HG02642 (cell line): ENCODE measurements at regions not wholly inside any gene's neighbourhood (a gene's known extent, or its start where the extent isn't known, plus 50 kb on each side); places are given as distances from the start of the nearest gene placed in this dataset.

Experiments used
- ATAC-seq: cut with Tn5 transposase; IDR thresholded peaks from one replicate; pipeline ENCODE4 v1.9.1; 2021; ENCODE audit warnings: mild to moderate bottlenecking; ENCODE audit not compliant: unreplicated experiment, poor library complexity

DNA sequence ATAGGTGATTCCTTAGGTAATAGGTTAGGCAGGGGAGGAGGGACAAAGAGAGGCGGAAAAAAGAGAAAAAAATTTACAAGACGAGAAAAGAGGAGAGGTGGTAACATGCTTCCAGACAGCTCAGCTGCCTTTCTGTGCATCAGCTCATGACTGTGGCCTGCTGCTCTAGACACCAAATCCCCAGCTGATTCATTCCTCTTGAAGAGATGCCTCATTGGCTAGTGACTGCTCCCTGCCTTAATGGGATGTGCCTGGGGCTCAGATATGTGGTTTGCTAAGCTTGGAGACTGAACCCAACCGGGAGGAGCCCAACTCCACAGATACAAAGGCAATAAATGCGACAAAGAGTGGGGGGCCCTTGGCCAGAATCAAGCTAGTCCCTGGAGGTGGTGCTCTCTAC is 105.9 kb upstream of the FAM20A start:
- no peak for ATAC-seq

DNA sequence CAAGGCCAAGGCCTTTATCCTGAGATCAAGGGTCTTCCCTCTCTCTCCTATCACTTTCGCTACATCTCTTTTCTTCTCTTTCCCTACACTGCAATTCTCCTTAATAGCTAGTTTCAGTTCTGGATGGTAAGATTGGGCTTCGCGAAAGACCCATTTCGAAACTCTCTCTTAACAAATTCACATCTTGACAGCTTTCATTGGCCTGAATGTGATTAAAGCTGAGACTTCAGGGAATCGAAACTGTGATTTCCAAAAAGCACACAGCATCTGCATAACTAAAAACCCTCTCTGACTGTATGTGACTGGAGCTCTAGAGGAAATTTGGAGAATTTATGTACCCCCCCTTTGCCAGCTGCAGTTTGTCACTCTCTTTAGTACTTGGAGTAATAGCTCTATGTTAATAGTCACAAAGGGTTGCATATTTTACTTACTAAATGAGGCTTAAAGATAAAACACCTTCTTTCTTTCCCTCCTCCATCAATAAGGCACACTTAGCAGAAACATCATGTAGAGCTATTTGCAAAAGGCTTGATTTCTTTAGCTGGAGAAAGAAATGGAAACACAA is 105.3 kb upstream of the FAM20A start:
- ATAC-seq = no peak

DNA sequence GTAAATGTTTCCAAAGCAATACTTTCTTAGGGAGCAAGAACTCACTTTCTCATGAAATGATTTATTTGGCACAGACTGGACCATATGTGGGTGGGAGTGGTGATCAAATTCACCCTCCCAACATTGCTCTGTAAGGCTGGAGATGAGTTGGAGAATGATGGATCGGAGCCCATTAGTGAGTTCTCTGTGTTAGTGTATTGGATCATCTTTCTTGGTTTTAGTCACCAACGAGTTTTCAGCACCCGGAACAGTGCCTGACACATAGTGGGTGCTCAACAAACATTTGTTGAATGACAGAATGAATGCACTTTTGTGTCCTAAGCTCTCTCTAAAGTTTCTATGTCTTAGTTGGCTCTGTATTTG is 104.5 kb upstream of the FAM20A start:
- ATAC-seq = no peak

DNA sequence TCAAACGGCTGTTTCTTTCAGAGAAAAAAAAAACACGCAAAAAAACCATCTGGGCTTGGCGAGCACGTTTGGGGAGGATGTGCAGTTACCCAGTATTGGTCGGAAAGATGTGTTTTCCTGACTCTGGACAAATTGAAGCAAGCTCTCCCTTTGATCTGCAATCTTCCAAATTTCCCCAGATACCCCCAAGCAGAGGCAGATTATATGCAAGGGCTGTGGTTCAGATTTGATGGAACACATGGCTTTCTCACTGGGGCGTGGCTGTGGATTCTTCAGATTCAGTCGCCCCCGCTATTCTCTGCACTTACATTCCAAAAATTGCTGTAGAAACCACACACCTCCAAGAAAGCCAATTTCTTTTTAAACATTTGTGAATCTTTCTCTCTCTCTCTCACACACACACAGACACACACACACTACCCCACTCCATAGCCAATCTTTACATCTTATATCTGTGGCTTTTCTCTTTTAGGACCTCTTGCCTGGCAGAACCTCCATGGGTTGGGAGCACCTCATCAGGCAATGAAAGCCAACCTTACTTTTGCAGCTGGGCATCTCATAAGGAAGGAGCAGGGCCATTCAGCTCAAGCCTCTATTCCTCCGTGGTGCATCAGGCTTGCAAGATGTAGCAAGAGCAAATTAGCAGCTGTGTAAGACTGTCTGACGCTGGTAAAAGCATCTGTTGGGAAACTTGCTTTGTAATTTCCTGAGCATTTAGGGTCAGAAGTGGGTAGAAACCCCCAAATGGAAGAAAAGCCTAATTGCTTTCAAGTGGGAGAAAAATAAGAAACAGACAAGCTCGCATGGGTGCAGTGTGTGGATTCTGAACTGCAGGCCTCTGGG is 103.9 kb upstream of the FAM20A start:
- no peak for ATAC-seq

DNA sequence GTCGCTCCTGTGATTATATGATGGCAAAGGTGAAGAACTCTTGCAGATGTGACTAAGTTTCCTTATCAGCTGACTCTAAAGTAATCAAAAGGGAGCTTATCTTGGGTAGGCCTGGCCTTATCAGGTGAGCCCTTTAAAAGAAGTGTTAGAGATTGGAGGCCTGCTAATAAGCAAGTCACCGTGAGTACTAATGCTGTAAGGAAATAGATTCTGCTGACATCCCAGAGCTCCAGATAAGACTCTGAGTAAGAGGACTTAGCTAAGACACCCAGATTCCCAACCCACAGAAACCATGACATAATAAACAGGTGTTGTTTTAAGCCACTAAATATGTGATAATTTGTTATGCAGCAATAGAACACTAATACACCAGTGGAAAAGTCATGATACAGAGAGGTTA is 99.9 kb upstream of the FAM20A start:
- ATAC-seq = no peak

DNA sequence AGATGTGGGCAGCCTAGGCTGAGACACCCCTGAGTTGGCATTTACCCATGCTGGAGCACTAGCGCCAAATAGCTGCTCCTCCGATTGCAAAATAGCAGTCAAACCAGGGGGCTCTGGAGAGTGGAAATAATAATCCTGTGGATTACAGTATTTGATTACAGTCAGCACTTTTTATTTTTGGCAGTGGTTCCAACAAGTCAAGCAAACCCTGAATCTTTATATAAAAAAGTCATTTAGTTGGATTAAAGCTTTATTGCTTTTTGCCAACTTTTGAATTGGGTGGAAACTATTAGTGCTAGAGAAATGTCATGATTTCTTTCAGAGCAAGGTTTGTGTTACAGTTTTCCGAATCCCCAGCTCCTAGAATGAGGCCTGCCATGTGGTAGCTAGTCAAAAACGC is 99.3 kb upstream of the FAM20A start:
- no peak for ATAC-seq

DNA sequence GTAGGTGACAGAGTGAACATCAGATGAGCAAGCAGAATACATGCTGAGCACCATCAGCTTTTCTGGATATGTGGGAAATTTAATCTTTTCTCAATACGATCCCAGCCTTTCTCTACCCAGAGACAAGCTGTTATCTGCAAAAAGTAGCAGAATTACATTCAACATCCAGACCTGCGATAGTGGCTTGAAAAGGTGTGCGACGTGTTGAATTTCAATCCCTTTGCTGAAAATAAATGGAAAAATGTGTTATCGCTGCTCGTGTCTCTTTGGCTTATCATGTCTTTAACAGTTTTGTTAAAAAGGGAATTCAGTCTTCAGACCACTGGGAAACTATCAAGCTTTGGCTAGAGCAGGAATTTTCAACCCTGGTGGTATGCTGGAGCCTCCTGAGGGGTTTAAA is 98.8 kb upstream of the FAM20A start:
- no peak for ATAC-seq

DNA sequence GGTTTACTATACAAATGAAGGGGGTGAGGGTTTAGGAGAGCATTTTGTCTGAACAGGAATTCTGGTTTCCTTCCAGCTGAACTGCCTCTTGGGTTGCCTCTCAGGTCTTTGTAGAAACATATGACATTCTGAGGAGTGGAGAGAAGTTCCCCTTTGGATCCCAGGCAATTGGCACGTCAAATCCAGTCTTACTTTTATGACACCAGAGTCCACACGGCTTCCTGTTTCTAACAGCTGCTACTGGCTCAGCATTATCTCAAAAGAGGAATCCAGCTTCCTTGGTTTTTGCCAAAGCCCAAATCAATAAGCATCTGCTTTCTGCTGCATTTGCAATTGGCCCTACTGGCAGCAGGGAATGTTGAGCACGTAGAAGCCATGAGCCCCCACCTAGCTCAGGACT is 97.6 kb upstream of the FAM20A start:
- ATAC-seq = no peak

DNA sequence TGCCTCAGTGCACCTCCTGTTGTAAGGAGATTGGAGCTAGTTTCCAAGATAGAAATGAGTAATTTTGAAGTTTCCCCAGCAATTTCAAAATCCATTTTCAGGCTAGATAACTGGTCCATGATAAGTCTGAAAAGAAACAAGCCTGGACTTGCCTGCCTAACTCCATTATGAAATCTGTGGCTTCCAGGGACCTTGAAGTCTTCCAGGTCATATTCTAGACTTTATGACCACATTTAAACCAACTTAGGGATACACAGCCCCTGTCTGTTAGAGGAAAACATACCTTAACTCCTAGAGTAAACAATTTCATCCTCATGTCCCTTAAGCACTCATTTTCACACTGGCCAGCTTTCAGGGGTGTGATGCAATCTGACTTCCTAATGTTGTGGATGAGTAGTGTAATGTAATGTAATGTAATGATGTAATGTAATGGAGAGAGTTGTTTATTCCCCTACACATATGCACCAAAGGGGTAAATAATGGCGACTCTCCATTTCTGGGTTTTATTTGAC is 96.7 kb upstream of the FAM20A start:
- no peak for ATAC-seq

DNA sequence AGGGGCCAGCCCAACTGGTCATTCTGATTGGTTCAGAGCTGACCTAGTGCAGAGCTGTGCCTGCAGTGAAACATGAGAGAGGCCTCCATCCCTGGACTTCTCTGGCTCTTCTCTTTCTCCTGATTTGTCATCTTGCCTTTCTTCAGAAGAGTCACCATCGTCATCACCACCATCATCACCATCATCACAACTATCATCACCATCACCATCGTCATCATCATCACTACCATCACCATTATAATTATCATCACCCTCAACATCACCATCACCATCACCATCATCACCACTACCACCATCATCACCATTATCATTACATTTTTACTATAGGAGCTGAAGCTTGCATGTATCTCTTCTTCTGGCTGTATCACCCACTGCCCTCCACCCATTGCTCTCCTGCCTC is 94.5 kb upstream of the FAM20A start:
- ATAC-seq = no peak

DNA sequence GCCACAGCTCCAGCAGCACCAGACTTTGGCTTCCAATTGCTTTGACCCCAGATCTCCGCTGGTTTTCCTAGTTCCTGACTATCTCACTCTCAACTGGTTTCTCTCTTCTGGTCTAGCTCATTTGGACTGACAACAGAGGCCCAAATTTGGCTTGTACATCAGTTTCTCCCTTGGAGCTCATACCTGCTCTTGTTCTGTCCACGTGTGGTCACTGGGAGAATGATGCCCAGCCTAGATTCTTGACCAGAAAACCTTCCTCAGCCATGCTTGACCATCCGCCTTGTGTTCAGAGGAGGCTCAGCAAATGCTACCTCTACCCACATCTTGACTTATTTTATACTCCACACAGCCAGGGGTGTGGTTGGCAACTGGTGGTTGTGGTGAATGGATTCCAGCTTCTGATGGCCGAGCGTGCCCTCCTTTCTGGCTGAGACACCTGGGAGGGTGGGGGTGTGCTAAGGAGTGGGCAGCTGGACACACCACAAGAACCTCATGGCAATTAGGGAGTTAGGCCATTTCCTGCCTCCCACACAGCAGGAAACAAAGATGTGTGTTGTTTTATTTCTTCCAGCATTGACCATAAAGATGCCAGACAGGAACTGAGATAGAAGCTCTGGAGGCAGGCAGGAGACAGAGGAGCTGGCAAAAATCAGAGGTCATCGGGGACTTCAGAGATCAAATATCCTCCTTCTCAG is 93.8 kb upstream of the FAM20A start:
- no peak for ATAC-seq

DNA sequence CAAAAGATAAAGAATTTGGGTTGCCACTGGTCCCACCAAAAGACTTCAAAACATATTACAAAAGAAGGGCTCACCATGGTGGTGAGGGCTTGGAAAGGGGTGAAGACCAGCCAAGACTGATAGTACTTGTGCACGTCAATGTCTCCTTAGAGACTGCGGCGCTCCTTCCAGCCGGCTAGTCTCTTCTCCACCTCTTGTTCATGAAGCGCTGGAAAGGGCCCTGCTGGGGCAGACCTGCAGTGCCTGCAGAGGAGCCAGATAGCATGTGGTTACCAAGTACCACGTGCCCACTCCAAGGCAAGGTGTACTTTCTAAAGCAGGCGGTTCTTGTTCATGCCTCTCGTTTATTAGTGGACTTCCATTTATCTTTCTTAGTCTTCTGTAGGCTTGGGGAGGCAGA is 92.7 kb upstream of the FAM20A start:
- ATAC-seq = no peak

DNA sequence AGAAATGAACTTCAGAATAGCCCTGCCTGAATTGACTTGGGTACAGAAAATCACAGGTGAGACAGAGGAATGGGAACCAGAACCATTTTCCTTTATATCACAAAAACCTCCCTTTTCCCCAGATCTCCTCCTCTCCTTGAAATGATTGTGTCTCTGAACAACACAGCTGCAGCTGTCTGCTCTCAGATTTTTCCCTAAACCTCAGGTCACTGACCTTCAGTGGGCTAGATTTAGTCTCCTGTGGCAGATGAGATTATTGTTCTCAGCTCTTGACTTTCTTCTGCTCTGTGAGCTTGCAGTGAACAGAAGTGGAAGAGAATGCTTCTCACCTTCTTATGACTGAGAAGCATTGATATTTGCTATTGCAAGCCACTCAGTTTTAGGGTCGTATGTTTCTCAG is 92.3 kb upstream of the FAM20A start:
- no peak for ATAC-seq

DNA sequence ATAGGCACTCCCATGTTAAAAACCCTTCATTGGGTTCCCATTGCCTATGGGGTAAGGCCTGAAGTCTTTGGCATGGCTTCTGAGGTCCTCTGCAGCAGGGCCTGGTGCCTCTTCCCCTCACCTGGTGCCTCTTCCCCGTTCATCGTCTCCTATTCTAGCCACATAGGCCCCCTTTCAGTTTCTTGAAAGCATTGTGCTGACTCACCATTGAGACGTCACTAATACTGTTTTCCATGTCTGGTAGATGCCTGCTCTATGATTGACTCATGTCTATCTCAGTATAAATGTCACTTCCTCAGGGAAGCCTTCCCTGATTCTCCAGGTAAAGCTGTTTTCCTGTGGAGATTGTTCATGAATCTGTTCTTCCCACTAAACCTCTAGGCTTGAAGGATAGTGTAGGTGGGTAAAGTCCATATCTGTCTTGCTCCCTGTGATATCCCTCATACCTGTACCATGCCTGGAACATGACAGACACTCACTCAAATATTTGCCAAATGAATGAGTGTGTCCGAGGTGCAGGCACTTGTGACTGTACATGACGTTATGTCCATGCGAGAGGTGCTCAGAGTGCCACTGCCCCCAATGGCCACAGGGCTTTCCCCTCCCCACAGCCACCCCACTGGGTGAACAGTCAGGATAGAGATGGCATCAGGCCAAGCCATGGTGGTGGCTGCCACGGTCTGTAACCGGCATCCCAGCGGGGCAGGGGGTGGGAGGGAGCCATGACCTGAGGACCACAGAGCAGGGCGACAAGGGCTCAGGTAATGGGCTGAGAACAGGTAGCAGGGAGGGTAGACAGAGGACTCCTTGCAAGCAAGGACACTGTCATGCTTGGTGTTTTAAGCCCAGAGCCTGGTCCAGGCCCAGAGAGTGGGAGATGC is 85.2 kb upstream of the FAM20A start:
- ATAC-seq = no peak

DNA sequence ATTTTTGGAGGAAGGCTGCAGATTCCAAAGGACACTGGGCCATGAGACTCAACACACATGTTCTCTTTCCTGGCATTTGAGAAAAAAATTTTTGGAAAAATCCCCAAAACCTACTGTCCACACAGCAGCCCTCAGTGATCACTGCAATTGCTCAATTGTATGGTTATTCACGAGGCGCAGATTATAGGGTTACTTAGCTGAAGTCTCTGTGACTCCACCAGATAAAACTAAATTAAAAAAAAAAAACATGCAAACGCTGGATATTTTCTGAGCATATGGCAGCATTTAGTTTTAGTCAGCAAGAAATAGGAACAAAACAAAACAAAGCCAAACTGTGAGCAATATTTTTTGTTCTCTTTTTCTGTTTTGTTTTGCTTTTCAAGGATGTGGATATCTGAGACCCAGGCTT is 83.8 kb upstream of the FAM20A start:
- no peak for ATAC-seq

DNA sequence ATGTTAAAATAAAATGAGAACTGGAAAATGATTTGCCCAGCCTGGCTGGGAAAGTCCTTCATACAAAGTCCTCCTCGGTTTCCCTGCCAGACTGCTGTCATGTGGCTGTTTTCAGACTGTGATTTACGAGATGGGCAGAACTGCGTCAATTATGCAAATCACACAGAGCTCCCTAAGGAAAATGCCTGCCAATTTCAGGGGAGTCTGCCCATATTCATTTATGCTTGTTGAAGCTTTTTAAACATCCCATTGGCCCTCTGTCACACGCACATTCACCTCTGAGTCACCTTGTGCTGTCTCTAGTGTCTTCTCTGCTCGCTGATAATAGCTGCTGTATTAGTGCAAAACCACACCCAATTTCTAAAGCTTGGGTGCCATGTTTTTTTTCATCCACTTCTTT is 81.7 kb upstream of the FAM20A start:
- ATAC-seq = no peak

DNA sequence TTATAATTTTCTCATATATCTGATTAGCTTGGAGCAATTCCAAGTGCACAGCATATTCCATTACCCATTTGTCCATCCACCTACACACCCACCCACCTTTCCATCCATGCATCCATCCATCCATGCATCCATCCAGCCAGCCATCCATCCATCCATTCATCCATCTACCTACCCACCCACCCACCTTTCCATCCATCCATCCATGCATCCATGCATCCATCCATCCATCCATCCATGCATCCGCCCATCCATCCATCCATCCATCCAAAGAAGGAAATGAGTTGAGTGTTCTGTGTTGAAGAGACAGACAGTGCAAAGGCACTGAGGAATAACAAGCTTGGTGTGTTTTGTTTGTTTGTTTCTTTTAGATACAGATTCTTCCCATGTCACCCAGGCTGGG is 78.7 kb upstream of the FAM20A start:
- no peak for ATAC-seq

DNA sequence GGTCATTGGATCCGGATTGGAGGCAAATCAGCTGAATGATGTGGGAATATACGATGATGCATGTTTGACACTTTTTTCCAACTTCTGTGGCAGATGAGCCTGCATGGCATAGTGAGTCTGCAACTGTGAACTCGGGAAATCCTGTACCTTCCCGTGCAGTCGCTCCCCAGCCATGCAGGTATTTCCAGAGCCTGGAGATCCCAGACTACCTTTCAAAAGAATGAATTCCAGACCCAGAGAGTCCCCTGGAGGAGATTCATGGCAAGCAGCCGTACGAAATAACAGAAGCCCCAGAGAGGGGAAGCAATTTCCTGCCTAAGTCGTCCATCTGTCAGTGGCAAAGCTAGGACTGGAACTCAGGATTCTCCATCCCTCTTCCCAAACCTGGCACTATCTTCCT is 75.7 kb upstream of the FAM20A start:
- no peak for ATAC-seq

DNA sequence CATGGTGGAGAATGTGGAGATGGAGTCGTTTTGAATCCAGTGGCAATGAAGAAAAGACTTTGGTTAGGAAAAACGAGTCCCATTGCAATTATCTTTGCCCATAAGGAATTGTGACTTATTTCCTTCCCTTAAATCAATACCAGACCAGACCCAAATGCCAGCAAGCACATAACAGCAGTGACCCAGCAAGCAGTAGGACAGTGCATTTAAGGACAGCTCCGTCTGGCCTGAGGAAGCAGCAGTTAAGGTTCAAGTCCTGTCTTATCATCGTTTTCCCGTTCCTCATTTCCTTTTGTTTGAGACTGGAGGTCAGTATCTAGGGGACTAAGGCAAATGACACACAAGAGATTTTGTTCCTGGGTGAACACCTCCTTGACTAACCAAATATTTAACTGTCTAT is 74.6 kb upstream of the FAM20A start:
- ATAC-seq = no peak

DNA sequence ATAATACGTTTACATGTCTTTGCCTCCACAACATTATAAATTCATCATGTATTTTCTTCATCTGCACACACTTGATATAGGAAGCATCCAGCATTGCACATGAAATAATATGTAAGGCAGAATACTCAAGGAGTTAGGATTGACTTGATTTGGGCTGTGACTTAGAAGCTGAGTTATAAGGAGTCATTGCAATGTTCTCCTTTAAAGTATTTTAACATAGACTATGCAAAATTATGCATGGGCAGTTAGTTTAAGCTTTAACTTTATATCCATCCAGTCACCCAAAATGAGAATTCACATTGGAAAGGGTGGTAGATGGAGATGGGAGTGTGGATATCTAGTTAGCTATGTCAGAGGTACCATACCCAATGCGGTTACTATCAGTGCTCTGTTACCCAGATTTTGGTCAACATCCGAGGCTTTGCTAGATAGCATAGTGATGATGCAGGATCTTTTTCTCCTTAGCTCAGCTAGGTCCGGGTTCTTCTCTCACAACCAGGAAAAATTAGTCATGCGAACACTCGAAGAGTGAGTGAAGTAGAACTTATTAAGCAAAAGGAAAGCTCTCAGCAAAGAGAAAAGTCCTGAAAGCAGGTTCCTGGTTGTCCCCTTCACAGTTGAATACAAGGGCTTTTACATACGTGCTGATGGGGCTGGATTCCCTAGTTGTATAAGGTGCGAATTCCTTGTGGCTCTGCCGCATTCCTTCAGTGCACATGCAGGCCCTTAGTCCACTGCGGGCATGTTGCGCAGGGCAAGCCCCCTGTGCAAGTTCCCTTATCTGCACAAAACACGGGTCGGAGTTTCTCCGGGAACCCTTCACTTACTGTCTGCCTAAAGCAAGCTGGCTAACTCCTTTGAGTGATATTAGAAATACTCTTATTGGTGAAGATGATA is 73.1 kb upstream of the FAM20A start:
- no peak for ATAC-seq
